GM18870 (cell line): ENCODE measurements at regions not wholly inside any gene's neighbourhood (a gene's known extent, or its start where the extent isn't known, plus 50 kb on each side); places are given as distances from the start of the nearest gene placed in this dataset.
"Not testable (repeated sequence)": the region's sequence is repeated elsewhere in the genome, so short reads cannot be mapped to it uniquely, and the experiment has no call there.

Source experiments
- ATAC-seq: cut with Tn5 transposase; IDR thresholded peaks from one replicate; pipeline ENCODE4 v1.9.1; 2021; ENCODE audit warnings: moderate library complexity; ENCODE audit not compliant: unreplicated experiment

GRCh38 chr13:71304861-71305260 lies 562.1 kb downstream of the DACH1 start:
- no peak for ATAC-seq

- no peak for ATAC-seq
Measured at GRCh38 chr13:71303144-71303543, 563.9 kb downstream of the DACH1 start.

- ATAC-seq: no peak
Measured at GRCh38 chr13:71300602-71301001, 566.4 kb downstream of the DACH1 start.

GRCh38 chr13:71291842-71292146 lies 575.2 kb downstream of the DACH1 start:
- no peak for ATAC-seq

- peak; percentile 95 for ATAC-seq
Measured at GRCh38 chr13:71290963-71291841, 575.8 kb downstream of the DACH1 start.

- not testable (repeated sequence) for ATAC-seq
Measured at GRCh38 chr13:71289980-71290379, 577.0 kb downstream of the DACH1 start.

GRCh38 chr13:71285700-71286099 lies 581.3 kb downstream of the DACH1 start:
- no peak for ATAC-seq

- ATAC-seq: no peak
Measured at GRCh38 chr13:71278512-71278911, 588.5 kb downstream of the DACH1 start.

- peak; percentile 95 for ATAC-seq
Measured at GRCh38 chr13:71274923-71275608, 591.9 kb downstream of the DACH1 start.

- no peak for ATAC-seq
Measured at GRCh38 chr13:71261256-71261655, 605.7 kb downstream of the DACH1 start.

GRCh38 chr13:71260246-71260645 lies 606.8 kb downstream of the DACH1 start:
- ATAC-seq: no peak

GRCh38 chr13:71255633-71256032 lies 611.4 kb downstream of the DACH1 start:
- no peak for ATAC-seq

GRCh38 chr13:71254384-71254783 lies 612.6 kb downstream of the DACH1 start:
- no peak for ATAC-seq

- ATAC-seq: no peak
Measured at GRCh38 chr13:71252184-71252704, 614.8 kb downstream of the DACH1 start.

- ATAC-seq: no peak
Measured at GRCh38 chr13:71251292-71251951, 615.6 kb downstream of the DACH1 start.

GRCh38 chr13:71249011-71249410 lies 618.0 kb downstream of the DACH1 start:
- ATAC-seq: no peak

GRCh38 chr13:71244161-71244560 lies 622.8 kb downstream of the DACH1 start:
- no peak for ATAC-seq

GRCh38 chr13:71242201-71242600 lies 624.8 kb downstream of the DACH1 start:
- ATAC-seq: no peak

- no peak for ATAC-seq
Measured at GRCh38 chr13:71240911-71241310, 626.1 kb downstream of the DACH1 start.

GRCh38 chr13:71237332-71237731 lies 629.7 kb downstream of the DACH1 start:
- no peak for ATAC-seq

GRCh38 chr13:71219698-71220415 lies 647.1 kb downstream of the DACH1 start:
- ATAC-seq: no peak
